Prostate gland (tissue), 2 donors: ENCODE measurements at regions not wholly inside any gene's neighbourhood (a gene's known extent, or its start where the extent isn't known, plus 50 kb on each side); places are given as distances from the start of the nearest gene placed in this dataset.

Source experiments
- POLR2A ChIP-seq: fragments of 450-650 bp; IDR thresholded peaks from one replicate; pipeline ENCODE4 v1.6.1; 2016; ENCODE audit warnings: antibody characterized with exemption, mild to moderate bottlenecking
- TF ChIP-seq, protein P1 (sequence below), 4 experiments: fragments of 200-600 bp in 2 of 4; fragments of 450-650 bp in 2 of 4; sonication (generic) in 2 of 4; IDR thresholded peaks; 1 replicate in 3 of 4; 2 replicates in 1 of 4; pipeline ENCODE4 v1.5.1; 2016 to 2019; ENCODE audit warnings: antibody characterized with exemption in 4 of 4, mild to moderate bottlenecking in 2 of 4, moderate library complexity in 2 of 4

DNA sequence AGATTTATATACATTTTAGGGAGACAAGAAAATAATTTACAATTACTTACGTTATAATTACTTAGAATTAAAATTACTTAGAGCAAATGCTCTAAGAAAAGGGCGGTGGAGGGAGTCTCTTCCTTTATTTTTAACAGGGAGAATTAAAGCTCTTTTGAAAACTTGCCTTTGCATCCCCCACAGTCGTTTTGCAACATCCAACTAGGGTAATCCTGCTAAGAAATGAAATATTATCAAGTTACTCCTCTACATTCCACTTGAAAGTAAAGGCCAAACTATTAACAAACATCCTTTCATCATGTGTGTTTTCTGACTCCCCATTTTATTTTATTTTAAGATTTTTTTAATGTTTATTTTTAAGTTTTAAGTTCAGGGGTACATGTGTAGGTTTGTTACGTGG is 1358.5 kb downstream of the NCAM2 start:
- TF ChIP-seq, protein P1, sequence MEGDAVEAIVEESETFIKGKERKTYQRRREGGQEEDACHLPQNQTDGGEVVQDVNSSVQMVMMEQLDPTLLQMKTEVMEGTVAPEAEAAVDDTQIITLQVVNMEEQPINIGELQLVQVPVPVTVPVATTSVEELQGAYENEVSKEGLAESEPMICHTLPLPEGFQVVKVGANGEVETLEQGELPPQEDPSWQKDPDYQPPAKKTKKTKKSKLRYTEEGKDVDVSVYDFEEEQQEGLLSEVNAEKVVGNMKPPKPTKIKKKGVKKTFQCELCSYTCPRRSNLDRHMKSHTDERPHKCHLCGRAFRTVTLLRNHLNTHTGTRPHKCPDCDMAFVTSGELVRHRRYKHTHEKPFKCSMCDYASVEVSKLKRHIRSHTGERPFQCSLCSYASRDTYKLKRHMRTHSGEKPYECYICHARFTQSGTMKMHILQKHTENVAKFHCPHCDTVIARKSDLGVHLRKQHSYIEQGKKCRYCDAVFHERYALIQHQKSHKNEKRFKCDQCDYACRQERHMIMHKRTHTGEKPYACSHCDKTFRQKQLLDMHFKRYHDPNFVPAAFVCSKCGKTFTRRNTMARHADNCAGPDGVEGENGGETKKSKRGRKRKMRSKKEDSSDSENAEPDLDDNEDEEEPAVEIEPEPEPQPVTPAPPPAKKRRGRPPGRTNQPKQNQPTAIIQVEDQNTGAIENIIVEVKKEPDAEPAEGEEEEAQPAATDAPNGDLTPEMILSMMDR (IDR thresholded peaks at IDR 0.05) = no peak
- TF ChIP-seq POLR2A = no peak
